GM19035 (cell line): ENCODE measurements at regions not wholly inside any gene's neighbourhood (a gene's known extent, or its start where the extent isn't known, plus 50 kb on each side); places are given as distances from the start of the nearest gene placed in this dataset.

ENCODE experiments used
- ATAC-seq: cut with Tn5 transposase; IDR thresholded peaks from one replicate; pipeline ENCODE4 v1.9.1; 2021; ENCODE audit not compliant: unreplicated experiment

- ATAC-seq = no peak
These were observed 192.3 kb downstream of the MZT1 start for GRCh38 chr13:72534951-72535640.

- ATAC-seq = no peak
These were observed 197.0 kb downstream of the MZT1 start for GRCh38 chr13:72530471-72530870.

GRCh38 chr13:72527333-72527732 is 200.1 kb downstream of the MZT1 start:
- ATAC-seq = no peak

GRCh38 chr13:72523593-72523992 is 203.8 kb downstream of the MZT1 start:
- ATAC-seq = no peak

- no peak for ATAC-seq
These were observed 204.4 kb downstream of the MZT1 start for GRCh38 chr13:72523049-72523448.

- no peak for ATAC-seq
These were observed 205.3 kb downstream of the MZT1 start for GRCh38 chr13:72521940-72522661.

- ATAC-seq = no peak
These were observed 213.3 kb downstream of the MZT1 start for GRCh38 chr13:72514146-72514545.

- no peak for ATAC-seq
These were observed 219.0 kb downstream of the MZT1 start for GRCh38 chr13:72508392-72508791.

GRCh38 chr13:72507416-72508199 is 219.8 kb downstream of the MZT1 start:
- ATAC-seq = no peak

- no peak for ATAC-seq
These were observed 220.7 kb downstream of the MZT1 start for GRCh38 chr13:72506706-72507105.

- ATAC-seq = no peak
These were observed 222.1 kb downstream of the MZT1 start for GRCh38 chr13:72505376-72505775.

GRCh38 chr13:72504131-72504841 is 223.1 kb downstream of the MZT1 start:
- no peak for ATAC-seq

- ATAC-seq = no peak
These were observed 226.6 kb downstream of the MZT1 start for GRCh38 chr13:72500851-72501250.

- no peak for ATAC-seq
These were observed 231.7 kb downstream of the MZT1 start for GRCh38 chr13:72495681-72496080.

GRCh38 chr13:72489751-72490150 is 237.7 kb downstream of the MZT1 start:
- ATAC-seq = no peak

- ATAC-seq = no peak
These were observed 254.1 kb downstream of the MZT1 start for GRCh38 chr13:72473321-72473720.

- no peak for ATAC-seq
These were observed 257.5 kb downstream of the MZT1 start for GRCh38 chr13:72469906-72470305.

GRCh38 chr13:72463561-72463960 is 263.9 kb downstream of the MZT1 start:
- ATAC-seq = no peak

- ATAC-seq = no peak
These were observed 264.7 kb downstream of the MZT1 start for GRCh38 chr13:72462726-72463125.

GRCh38 chr13:72462166-72462565 is 265.3 kb downstream of the MZT1 start:
- no peak for ATAC-seq

GRCh38 chr13:72458701-72459100 is 268.7 kb downstream of the MZT1 start:
- ATAC-seq = no peak
